Ramos (cell line): ENCODE measurements at regions not wholly inside any gene's neighbourhood (a gene's known extent, or its start where the extent isn't known, plus 50 kb on each side); places are given as distances from the start of the nearest gene placed in this dataset.

Source experiments
- in situ Hi-C: fragments of 300-500 bp; cut with MboI; formaldehyde crosslinking; loops from one replicate; pipeline ENCODE4 v1.14.3; 2022; ENCODE audit warnings: low sequenced_read_pairs; ENCODE audit not compliant: unreplicated experiment

DNA sequence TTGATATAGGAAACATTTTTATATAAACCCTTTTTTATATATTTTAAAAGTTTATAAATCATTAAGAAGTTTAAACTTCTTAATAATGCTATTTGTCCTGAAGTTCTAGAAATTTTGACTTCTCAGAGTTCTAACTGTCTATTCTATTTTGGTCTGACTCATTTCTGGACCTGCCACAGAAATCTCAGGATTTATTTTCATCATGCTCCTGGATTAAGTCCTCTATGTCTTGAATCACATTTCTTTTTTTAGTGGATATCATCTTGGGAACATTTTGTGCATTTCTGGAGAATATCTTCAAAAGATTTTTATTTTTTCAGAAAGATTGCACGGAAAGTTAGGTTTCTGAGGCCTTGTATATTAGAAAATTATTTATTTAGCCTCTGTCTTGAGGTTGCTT lies 289.1 kb downstream of the NDFIP2 start:
- in situ Hi-C loops: no loop called here

DNA sequence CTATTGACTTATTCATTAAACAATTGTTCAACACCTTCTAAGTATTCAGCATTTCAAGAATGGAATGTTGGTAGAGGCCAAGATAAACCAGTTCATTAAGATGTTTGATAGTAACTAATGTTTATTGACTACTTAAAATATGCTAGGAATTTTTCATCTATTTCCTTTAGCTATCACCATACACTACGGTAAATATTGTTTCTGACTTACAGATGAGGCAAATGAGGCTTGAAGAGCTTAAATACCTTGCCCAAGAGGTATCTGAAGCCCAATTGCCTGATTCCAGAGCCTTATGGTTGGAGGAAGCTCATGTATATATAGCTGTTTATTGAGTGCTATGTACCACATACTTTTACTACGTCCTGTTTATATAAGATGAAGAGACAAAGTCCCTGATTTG lies 286.2 kb downstream of the NDFIP2 start:
- in situ Hi-C loops: no loop called here

DNA sequence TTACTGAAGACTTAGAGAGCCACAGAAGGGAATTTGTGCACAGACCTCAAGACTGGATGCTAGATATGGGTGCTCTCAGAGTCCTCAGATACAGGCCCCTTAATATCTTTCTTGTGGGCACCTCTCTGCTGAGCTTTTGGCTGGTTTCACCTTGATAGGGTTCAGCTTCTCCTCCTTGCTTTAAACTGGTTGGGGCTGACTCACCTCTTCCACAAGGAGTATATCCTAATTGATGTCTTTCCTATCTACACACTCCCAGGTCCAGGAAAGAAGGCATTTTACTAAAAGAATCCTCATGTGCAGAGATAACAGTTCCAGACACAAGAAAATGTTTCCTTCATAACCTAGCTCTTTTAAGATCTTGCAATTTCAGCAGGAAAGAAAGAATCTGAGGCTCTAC lies 284.4 kb downstream of the NDFIP2 start:
- in situ Hi-C loops: no loop called here

DNA sequence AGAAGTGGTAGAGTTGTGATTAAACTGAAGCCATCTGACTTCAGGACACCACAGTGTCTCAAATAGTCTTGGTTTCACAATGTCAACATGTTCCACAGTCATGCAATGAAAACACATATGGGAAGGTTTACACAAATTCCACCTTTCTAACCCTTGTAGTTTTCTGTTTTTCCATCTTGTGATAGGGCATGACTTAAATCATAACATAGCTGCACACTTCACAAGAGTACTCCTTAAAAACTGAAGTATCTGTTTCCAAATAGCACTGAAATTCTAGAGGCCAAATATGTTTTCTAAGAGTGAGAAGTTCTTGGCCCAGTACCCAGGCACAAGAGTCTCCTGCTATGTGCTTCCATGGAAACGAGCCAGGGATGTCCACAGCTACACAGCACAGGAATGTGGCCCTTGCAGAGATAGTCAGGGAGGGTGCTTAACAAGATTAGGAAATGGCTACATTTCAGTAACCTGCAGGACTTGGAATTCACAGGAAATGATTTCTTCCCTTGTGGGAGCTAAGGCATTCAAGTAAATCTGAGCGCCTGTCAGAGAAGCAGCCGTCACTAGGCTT lies 269.1 kb downstream of the NDFIP2 start:
- in situ Hi-C loops: no loop called here

DNA sequence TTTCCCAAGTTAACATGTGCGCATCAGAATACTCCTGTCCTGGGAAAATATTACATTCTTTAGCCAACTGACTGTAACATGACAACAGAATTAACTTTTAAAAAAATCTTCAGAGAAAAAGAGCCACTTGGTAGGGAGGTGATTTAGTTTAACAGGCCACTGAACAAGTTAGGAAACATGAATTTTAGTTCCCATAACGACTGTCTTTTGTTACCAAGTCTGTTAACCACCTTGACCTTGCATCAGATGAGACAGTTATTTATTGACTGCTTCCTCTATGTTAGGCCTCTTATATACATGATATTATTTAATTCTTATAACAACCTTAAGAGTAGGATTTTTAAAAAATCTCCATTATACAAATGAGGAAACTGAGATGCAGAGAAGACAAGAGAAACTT lies 268.6 kb downstream of the NDFIP2 start:
- in situ Hi-C loops: no loop called here

DNA sequence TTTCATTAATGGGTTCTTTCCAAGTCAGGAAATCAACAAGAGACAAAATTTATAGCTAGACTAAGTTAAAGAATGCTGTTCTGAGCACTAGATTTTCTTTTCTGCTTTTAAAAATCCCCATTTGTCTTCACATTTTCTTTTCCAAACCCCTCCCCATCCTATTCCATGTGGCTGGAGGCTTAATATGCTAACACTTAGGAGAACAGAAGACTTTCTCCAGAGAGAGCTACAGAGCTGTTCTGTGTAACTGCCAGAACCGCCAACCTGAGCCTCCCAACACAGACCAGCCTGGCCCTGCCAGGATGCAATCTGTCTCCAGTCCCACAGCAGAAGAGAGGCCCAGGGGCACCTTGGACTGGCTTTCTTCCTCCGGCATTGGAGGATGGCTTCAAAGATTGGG lies 264.1 kb downstream of the NDFIP2 start:
- in situ Hi-C loops: no loop called here

DNA sequence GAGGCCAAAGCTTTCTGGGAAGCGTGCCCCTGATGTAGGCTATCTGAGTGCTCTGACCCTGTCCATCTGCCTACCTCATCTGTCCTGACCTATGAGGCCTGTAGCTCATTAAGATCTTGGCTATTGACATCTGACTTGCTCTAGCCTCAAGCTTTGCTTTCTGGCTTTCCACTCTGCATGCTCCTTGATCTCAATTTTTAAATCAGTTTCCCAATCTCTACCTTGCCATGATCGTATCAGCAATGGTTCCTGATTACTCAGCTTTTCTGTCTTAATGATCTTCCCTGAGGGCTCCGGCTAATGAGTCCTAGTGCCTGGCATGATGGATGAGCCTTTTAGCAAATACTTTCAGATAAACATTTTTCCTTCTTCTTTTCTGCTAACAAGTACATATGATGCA lies 262.0 kb downstream of the NDFIP2 start:
- in situ Hi-C loops: no loop called here

DNA sequence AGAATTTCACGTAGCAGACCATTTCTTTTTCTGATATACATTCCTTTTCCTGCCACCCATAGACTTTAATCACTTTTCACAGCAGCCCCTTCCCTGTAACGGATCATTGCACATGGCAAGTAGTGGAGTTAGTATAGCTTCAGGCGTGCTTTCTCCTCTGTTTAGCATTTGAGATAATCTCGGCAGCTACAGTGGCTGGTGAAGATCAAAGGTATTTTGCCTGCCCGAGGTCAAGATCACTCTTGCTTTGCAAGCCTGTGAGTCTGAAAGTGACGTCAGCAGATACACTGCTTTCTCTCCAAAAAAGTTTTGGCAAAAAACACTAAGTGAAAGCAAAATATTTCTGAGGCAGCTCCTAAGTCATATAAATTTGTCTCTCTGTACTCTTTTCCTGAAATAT lies 260.0 kb downstream of the NDFIP2 start:
- in situ Hi-C loops: no loop called here

DNA sequence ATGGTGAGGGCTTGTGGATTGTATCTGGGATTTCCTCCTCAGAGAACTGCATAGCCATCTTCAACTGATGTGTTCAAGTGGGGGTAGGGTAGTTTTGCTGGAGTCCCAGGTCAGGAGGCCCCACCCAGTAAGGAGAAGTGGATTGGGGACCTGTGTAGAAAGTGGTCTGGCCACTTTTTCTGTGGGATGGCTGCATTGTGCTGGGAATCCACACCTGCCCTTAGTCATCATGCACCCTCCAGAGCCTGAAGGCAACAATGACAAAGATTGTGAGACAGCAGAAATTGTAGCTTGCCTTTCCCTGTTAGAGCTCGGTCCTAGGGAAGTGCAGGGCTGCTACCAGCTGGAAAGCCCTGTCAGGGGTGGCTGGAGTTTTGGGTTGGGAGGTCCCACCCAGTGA lies 255.4 kb downstream of the NDFIP2 start:
- in situ Hi-C loops: no loop called here

DNA sequence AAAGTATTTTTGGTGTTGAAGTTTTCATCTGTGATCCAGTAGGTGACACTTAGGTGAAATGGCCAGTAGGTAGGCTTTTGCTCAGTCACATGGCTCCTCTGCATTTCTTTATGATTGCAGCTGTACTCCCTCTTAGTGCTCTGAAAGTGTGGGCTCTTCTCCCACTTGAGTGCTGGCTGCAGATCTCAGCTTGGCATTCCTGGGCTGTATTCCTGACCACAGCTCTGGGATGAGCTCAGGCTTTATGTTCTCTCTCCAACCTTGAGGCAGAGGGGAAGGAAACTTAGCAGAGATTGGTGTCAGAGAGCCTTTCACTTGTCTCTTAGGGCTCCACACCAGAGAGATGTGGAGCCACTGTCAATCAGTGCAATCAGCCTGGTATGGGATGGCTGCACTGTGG lies 254.3 kb downstream of the NDFIP2 start:
- in situ Hi-C loops: no loop called here

DNA sequence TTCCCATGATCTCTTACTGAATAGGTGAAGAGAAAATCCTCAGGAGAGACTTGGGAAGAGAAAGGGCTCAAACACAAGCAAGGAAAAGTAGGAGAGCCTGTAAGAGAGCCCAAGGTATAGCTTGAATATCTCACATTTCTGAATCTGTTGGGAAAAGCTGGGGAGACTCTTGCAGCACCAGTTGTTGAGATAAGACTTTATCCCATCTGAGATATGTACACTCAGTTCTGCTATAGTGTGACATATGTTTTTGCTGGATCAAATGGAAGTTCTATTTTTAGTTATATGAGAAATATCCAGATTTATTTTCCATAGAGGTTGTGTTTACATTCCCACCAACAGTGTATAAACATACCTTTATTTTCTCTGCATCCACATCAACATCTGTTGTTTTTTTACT lies 246.1 kb downstream of the NDFIP2 start:
- in situ Hi-C loops: no loop called here

DNA sequence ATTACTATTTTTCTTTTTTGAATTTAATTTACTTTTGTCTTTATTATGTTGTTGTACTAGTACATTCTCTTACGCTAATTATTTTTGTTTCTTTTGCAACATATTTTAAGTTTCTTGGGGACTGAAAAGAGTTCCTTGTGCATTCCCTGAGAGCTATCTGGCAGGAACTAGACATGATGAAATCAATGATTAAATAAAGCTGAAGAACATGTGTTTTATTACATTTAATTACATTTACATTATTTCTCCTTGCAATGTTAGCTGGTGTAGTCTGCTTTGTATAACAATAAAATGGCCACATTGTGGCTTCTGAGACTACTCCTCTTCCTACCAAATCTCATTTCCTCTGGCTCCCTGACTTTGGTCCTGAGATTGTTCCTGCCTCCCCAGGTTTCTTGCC lies 244.9 kb downstream of the NDFIP2 start:
- in situ Hi-C loops: no loop called here

DNA sequence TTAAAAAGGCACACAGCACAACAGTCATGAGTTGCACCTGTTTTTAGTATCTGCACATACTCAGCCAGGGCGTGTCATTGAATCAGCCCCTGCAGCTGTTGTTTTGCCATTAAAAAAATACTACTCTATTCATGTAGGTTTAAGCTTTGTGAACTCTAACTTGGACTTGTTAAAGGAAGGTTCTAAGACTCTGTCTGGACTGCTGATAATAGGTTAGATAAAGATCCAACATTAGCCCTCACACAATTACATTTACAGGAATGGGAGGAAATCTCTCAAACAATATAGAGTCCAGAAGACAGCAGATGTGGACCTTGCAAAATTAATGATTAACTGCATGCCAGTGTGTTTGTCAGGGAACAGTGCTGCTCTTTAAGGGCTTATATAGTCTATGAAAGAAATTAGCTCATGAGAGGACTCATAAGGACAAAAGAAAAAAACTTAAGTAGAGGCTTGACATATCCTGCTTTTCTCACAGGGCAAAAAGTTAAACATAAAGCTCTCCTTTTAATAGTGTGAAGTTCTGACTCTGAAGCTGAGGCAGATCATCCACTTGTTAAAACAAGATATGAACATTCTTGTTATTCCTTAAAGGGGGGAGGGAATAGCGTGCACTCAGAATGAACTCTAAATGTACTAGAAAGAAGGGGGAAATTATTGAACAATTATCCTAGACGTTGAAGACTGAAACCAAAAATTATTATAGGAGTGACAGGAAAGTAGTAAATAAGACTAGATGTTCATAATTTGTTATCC lies 243.6 kb downstream of the NDFIP2 start:
- in situ Hi-C loops: no loop called here

DNA sequence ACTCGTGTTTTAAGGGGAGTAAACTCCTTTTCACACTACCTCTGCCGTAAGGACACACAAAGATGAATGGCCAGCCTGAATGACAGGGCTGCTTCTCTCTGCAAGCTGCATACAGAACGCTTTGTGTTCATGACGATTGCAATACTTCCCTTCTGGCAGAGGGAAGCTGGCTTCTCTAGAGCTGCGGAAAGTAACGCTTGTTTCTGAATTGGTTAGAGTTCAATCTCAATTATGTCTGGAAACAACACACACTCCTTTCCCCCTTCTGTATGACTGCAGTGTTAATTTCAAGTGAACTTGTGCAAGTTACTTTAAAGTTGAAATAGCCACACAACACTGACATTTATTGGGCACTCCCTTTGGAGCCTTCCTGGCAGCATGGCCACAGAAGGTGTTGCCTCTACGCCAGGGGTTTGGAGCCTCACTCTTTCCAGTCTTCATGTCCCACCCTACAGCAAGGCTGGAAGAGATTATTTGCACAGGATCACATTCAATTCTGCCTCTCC lies 242.6 kb downstream of the NDFIP2 start:
- in situ Hi-C loops: no loop called here

DNA sequence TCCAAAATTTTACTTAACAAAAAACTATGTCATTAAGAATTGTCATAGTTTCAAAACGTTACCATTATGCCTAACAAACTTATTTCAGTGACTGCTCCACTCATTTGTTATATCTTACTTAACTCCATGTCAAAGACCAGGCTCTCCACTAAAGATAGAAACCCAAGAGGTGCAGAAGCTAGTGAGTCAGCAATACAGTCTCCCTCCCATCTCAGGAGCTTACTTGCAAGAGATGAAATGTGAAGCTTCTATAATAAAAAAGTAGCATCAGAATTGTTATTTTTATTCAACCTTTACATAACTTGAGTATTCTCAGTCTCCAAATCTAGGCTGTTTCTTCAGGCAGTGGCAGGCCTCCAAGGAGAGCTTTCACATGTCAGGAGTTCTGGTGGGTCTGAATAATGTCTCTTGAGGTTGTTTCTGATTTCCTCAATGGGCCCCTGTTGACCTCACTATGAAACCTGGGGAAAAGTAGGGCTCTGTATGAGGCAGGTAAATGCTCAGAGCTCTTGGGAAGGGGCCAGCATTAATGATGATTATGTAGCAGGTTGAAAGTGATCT lies 242.0 kb downstream of the NDFIP2 start:
- in situ Hi-C loops: no loop called here

DNA sequence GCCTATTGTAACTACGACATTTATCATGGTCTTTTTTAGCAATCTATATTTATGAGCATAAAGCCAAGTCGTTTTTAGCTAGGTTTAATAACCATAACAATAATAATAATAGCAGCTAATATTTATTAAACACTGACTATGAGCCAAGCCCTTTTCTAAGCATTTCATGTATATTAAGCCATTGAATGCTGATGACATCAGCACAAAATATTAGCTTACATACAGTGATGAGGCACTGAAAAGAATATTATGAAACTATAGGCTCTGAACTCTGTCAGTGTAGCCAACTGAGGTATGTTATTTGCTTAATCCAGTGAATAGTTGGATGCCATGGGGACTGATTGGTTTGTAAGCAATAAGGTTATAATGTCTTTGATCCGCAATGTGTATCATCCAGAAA lies 235.2 kb downstream of the NDFIP2 start:
- in situ Hi-C loops: no loop called here

DNA sequence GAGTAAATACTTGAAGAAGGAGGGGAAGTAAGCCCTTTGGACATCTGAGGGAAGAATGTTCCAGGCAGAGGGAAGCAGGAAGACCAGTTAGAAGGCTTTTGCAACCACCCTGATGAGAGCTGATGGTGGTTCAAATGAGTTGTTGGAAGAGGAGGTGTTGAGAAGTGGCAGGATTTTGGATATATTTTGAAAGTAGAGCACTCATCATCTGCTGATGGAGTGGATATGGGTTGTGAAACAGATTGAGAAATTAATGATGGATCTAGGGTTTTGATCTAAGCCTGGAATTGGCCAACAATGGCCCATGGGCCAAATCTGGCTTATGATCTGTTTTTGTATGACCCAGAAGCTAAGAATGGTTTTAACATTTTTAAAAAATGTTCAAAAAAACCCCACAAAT lies 230.7 kb downstream of the NDFIP2 start:
- in situ Hi-C loops: no loop called here

DNA sequence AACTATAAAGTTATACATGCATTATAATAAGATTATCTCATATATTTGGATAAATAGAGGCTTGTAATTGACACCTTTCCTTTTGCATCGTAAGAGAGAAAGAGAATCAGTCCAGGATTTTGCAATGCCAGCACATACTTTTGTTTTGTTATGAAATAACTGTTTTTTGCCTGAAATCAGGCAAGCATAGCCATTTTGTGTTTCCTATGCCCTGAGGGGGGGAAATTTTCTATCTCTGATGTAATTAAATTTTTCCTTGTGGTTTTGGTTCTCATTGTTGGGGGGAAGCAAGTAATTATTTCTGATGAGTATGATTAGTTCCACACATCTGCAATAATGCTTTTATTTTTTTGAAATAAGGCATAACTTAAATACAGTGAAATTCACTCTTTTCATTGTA lies 229.4 kb downstream of the NDFIP2 start:
- in situ Hi-C loops: no loop called here

DNA sequence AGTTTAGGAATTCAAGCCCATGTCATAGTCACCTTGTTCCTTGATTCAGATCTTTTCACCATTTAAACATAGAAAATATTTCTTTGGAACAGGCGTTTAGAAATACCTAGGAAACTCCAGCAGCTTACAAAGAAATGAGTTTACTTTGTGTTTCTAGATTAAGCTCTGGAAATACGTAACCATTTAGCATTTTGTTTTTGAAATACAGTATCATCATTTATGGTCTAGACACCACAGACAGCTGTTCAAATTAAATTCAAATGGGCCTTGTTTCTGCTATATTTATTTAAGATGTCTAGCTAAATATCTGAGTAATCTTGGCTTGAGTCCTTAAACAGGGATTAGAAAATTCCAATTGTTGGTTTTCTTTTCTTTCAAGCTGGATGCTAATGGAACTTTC lies 228.5 kb downstream of the NDFIP2 start:
- in situ Hi-C loops: no loop called here

DNA sequence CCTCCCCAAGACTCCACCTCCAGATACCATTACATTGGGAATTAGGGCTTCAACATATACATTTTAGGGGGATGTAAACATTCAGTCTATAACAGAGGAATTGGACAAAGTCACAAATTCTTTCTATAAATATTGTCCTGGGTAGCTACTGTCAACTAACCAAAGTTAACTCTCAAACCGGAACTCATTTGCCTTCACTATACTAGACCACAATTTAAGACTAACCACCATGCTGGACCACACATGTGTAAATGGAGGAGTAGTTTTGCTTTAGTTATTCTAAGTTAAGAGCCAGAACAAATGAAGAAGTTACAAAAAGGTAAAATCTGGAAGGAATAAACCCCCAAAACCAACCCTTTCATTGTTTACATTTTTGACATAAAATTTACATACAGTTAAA lies 222.8 kb downstream of the NDFIP2 start:
- in situ Hi-C loops: no loop called here

DNA sequence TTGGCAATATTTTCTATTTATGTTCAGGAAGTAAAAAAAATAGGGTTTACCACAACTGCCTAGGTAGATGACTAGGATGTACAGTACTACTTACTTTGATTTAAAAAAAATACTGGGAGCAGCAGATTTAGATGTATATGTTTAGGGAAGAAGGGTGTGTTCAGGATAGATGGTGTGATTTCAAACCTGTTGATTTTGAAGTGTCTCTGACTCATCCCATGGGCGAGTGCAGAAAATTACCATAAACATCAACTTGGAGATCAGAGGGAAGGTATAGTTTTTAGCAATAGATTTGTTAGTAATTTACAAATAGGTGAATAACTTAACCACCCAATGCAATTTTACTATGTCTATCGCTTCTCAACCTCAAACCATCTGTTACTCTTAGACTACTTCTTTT lies 214.8 kb downstream of the NDFIP2 start:
- in situ Hi-C loops: loop anchor here (25.0 kb wide), 1 partner anchor 667 kb away; no protein-coding TSS in a partner anchor

DNA sequence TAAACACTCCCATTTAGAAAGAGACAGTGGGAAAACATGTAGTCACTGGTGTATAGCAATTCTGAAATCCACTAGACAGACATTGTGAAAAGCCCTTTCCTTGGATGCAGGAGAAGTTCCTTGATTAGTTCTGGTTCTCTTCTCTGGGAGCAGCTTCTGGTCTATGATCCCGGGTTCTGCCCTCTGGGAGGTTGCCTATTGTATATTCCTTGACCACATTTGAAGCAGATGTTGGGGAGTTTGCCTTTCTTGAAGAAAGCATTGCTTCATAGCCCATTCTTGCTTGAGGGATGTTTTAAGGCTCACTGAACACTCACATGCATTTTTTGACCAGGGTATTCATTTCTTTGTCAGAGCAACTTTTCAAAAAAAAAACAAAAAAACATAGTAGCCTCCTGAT lies 211.9 kb downstream of the NDFIP2 start:
- in situ Hi-C loops: loop anchor here (25.0 kb wide), 1 partner anchor 669 kb away; no protein-coding TSS in a partner anchor
